ENCODE measurements at regions not wholly inside any gene's neighbourhood (a gene's known extent, or its start where the extent isn't known, plus 50 kb on each side); places are given as distances from the start of the nearest gene placed in this dataset.

DNA sequence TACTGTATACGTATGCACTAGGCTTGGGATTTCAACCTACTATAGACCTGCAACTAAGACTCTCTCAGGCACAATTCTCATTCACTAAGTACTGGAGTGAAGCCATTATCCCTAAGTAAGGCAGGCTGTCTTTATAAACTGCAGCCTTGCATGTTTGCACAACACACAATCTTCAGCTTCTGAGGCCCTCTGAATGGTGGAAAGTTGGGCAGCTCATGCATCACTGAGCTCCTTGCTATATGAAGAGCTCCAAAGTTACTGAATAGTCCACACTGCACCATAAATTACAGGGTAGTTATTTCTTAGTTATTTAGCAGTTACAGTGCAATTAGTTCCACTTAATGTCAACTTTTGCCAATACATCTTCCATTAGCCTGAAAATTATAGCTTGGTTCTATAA, 384.6 kb downstream of the BRINP1 start:
- DNase-seq, result no peak

DNA sequence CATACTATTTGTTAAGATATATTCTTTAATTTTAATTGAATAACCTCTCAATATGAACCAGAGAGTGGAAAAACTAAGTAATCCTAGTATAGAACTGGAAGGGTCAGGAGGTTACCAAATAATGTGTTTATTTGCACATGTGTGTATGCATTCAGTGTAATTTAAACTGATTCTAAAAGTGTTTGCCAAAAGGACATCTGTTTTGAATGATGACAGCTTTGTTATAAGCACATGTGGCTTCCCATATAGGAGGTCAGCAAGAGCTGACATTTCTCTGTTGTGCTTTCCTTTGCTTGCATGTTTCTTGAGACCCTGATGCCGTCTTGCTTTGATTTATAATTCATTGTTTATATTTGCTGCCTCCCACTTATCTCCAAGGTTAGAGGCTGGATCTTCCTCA, 383.4 kb downstream of the BRINP1 start:
- no peak for DNase-seq

DNA sequence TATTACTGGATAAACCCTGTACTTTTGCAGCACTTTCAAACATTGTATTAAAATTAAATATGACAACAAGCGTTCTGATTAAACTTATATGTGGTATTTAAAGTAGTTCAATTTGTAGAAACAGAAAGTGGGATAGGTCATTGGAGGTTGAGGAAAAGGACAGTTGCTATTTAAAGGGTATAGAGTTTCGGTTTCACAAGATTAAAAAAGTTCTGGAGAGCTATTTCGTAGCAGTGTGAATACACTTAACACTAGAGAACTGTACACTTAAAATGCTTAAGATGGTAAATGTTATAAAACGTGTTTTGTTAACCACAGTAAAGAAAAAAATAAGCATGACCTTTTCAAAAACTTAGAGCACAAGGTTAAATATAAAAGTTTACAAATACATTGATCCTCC, 382.1 kb downstream of the BRINP1 start:
- no peak for DNase-seq

DNA sequence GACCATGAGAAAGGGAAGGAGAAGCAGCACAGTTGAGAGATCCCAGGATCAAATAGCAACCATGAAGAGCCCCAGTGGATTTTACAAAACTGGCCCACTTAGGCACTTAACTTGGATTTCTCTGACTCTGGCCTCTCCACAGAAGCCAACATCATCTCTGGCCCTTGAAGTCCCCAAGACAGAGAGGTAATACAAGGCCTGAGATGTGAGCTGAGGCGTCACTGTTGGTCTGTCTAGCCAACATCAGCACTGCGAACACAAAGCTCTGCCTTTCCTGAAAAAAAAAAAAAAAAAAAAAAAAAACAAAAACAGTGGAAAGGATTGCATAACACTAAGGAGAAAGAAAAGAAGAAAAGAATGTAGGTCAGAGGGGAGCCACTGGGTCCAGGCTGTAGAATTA, 378.3 kb downstream of the BRINP1 start:
- no peak for DNase-seq

DNA sequence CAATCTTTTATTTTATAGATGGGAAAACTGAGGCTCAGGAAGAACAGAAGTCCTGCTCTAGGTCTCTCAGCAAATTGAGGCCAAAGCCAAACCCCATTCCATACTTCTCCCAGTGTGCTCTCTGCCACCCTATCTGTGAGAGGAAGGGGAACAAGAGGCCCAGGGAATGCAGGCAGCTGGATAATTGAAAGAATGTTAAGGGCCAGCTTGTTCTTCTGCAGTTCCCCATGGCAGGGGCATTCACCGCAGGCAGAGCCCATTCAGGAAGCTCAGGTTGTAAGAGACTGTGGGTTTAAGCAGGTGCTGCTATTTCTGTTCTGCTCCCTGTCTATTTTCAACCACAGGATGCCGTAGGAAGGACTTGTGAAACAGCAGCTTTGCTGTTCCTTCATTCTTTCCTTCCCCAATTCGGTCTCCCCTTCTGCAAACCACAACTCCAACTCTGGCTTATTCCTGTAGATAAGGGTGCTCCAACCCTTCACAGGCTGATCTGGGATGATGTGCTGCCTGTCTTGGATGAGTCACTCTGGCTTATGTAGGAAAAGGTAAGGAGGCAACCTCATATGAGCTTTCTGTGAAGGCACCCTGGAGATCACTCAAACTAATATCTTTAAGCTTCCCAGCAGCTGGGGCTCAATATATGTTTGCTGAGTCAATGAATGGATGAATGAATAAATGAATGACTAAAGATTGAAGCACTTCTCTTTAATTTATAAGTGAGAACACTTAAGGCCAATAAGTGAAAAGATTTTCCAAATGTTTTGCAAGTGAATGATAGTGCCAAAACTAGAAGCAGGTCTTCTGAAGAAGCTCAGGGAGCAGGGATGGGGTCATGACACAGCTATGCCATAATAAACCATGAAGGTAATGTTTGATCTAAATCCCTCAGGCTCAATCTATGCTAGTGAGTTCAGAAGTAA, 377.6 kb downstream of the BRINP1 start:
- no peak for DNase-seq

DNA sequence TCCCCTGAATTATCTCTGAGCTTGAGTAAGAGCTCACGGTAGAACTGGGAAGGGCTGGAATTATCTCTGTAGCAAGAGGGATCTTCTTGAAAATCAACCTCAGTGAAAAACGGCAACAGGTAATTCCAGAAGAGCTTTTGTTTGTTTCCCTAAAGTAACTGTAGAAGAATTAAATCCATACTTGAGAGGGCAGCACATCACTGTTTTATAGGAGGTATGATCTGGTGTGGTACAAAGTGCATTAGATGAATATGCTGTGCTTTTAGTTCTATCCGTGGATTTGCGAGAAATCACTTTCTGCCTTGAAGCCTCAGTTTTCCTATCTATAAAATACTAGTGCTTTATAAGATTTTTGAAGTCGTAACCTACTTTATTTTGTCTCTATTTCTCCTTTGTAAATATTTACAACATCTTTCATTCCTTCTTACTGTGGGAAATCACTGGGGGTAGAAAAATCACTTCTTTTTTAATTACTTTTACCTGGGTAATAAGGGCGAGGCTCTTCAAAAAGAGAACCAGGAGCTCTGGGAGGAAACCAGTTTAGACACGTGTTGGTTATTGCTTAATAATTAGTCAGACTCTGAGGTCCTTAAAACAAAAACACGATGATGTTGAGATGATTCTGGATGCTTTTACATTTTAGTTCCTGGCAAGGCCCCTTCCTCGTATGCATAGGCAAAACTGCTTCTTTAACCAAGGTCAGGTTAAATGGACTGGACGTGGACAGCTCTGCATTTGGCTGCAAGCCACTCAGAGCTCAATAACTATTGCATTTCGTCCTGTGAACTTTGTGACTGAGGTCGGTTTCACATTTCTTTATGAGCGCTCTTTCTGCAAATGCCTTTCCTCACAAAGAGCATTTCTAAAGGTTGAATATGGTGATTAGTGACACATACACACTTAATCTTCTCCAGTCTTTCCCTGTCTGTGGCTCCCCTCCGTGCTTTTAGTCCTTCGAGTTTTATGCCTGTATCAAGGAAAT, 376.1 kb downstream of the BRINP1 start:
- DNase-seq, result no peak

DNA sequence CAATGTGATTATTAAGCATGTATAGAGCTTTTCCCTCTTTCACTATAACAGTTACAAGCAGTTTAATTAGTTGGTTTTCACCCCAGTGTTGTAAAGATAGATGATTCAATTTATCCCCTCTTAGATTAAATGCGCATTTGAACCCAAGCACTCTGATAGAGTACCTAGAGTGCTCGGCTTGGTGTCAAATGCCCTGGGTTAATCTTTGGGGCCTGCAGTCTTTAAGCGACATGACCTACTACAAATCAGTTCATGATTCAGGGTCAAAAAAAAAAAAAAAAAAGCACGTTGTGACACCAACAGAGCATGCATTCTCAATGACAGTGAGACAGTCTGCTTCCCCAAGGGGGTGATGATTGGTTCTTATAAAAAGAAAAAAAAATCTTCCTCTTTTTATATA, 375.3 kb downstream of the BRINP1 start:
- no peak for DNase-seq

DNA sequence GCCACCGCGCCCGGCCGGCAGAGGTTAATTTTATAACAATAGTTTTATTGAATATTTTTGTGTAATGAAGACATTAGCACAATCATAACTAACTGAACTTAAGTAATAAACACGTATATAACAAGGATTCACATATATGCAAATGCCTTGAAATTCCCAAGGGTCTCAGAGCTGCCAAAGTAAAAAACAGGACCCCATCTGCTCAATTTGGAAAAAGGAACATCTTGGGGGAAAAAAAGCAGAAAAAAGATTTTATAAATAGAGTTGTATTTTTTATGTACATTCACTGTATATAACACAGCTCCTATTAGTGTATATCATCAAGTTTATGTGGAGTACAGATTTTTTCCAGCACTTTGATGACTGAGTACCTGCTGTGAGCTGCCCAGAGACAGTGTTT, 366.7 kb downstream of the BRINP1 start:
- DNase-seq, result no peak

DNA sequence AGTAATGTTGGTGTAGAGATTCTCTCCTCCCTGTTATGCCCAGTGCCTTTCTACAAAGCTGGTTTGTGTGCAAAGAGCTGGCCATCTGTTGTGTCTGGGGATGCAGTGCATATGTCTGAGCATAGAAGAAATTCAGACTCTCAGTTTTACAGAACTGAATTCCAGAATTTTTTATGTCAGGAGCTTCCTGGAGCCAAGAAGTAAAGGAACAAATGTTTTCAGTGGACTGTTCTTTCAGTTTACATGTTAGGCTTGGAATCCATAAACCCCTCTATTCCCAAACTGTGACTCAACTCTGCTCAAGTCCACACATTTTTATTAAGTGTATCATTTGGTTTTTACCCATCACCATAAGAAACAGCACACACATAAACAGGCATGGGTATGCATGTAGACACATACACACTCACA, 366.0 kb downstream of the BRINP1 start:
- DNase-seq, result no peak

DNA sequence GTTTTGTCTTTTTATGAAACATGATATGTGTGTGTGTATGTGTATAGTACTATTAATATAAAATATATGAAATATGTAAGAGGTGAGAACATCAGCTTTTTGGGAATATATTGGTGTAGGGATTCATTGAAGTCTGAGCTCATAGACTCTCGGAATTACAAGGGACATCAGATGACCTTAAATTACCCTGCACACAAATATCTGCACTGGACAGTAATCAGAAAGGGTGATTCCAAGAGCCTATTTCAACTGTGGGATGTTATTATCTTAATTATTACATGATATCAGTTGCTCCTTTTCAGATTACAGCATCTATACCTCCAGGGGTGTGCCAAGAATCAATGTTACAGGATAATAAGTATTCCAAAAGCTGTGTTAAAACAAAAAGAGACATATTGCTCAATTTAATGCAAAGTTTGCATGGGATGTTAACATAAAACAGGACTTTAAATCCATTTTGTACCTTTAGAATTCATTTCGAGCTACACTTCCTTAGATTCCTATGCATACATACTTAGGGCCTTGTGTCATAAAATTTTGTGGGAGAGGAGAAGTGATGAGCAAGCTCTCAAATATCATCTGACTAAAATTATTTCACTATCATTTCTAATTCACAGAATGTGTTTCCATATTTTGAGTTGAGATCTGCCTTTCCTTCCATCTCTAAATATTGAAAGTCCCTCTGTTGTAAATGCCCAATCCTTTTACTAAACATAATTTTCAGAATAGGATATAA, 365.2 kb downstream of the BRINP1 start:
- no peak for DNase-seq

DNA sequence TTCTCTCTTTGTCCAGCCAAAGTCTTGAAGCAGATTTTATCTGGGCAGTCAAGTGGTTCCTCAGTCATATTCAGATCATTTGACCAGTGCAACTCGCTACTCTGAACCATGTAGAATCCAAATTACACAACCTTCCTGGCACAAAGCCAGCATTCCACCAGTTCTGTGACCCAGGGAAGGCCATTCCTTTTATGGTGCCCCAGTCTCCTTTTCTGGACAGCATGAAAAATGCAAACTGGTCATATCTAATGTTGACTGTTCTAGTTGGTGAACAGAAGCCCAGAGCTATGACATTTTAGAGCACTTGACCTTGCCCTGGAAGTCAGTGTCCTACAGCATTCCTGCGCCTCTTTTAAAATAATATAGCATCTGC, 364.6 kb downstream of the BRINP1 start:
- DNase-seq, result no peak

DNA sequence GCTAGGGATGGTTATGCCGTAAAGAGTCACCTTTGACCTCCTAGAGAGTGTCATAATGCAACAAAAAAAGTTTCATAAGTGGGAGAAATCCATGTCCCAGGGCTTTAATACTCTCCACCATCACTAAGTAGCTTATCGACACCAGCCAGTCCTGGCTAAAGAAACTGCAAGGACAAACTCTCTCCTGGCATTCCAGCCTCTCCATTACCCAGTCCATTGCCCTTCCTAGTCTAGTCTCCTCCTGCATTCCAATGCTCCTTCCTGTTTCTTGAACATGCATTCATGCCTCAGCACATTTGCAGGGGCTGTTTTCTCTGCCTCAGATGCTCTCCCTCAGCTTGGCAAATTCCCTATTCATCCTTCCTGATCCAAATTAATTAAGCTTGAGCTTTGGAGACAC, 364.1 kb downstream of the BRINP1 start:
- no peak for DNase-seq

DNA sequence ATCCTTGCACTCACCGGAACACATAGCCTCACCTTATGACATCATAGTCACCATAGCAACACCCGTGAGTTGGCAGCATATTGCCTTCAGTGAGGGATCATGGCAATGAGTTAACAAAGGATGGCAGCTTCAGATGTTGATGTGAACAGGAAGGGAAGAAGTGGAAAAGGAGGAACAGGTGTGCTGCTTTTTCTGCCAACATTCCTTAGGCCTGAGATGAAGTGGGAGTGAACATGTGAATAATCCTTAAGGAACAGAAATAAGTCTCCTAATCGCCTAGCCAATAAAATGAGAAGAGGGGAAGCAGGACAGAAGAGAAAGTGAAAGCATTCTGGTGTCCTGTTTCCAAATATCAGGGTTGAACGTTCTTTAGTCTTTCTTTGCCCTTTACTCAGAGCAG, 360.0 kb downstream of the BRINP1 start:
- no peak for DNase-seq

DNA sequence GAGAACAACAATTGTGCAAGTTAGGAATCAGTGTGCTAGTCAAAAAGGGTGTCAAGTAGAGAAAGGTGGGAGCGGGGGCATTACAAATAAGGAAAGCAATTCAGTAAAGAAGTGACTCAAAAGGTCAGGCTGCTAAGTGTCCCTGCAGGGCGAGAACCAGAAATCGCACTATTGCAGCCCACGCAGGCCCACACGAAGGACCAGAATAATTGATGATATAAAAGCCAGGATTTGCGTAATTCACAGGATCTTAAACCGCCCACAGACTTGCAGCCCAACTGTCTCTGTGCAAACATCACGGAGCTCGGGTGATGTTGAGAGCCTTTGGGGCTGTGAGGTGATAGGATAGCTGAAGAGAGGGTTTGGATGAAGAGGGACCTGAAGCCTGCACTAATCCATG, 349.0 kb downstream of the BRINP1 start:
- DNase-seq, result no peak

DNA sequence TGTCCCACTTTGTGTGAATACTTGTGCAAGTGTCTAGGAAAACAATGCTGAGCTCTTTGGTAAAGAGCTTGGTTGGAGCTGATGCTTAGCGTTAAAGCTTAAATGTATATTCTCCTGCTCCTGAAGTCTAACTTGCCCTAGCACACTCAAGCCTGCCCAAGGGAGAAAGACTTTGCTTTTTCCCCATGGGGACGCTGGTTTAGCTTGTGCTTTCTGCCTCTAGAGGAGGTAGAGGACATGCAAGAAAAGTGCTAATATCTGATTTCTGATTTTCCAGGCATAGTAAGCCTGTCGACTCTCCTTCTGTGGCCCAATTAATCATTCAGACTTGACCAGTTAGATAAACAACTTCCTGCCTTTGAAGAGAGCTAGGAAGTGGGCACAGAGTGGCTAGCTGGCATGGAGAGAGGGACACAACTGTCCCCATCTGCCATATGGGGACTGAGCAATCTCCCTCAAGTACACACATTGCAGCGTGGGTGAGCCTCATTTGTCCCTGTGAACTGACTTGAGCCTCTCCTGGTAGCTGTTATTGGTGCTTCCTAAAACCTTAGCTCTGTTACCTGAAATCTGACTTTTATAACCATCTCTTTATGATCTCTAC, 348.4 kb downstream of the BRINP1 start:
- no peak for DNase-seq

DNA sequence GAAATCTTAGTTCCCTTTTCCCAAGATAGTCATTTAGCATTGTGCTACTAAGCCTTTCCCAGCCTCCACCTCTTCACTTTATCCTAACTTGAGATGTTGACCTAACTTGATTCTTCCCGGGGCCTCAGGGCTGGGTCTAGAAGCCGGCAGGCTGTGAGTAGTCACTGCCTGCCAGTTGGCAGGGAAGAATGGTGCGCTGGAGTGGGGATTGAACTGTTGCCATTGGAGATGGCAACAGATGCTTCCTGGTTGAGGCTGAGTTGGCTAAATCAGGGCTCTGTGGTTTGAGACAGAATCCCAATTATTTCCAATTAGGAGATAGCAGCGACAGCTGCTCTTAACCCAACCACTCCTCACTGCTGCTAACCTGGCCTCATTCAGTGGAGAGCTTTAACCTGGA, 343.1 kb downstream of the BRINP1 start:
- no peak for DNase-seq

DNA sequence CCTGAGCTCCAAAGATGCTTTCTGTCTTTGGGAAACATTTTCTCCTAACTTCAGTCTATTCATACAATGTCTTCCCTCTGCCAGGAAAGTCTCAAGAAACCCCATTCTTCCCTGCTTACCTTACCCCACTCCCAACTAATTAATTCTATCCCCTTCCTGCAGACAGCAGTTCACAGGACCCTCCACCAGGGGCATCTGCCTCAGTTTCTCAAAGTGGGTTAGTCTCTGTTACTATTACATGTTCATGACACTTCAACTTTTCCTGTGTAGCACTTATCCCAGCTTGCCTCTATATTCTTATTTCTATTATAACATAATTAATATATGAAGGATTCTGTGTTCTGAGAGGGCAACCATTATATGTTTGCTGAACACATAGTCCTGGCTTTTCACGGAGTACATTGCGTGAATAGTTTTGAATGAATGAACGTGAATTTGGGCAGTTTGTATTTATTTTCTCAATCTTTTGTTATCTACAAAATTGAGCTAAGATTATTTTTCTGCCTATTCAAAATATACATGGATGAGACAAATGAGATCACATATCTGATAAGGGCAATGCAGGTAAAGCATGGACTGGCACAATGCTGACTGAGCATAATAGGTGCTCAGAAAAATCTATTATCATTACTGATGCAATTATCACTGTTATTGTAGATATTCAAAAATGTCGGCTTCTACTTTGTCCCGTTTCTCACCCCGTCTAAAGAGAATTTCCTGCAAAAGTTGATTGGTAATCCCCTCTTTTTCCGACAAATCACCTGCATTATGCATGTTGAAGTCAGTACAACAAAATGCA, 341.1 kb downstream of the BRINP1 start:
- no peak for DNase-seq

DNA sequence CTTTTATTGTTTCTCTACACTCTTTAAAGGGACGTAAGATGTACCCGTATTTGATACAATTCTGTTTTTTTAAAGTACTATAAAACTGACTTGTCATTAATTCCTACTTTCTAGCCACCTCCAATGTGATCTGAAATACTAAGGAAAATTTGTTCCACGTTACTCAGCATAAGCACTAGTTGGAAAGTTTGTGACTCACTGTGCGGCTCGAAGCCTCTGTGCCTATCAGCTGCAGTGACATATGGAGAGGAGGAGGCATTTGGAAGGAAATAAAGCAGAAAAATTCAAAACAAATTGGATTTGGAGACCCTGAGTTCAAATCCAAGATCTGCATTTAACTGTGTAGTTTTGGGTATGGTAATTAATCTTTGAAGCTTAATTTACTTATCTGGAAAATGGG, 339.3 kb downstream of the BRINP1 start:
- no peak for DNase-seq

DNA sequence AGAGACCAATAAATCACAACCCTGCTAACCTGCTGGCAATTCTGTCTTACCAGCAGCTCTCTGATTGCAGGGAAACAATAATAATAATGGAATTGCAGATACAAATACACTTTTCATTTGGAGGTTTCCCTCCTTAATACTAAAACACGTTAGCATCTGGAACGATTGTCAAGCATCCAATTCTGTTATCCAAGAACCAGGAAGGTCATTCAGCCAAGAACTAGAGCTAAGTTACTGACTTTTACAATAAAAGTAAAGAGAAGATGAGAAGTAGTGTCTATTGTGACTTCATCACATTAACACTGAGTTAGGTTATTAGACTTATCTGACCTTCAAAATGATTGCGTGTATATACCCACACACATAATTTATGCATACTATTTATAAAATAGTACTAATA, 335.6 kb downstream of the BRINP1 start:
- no peak for DNase-seq

DNA sequence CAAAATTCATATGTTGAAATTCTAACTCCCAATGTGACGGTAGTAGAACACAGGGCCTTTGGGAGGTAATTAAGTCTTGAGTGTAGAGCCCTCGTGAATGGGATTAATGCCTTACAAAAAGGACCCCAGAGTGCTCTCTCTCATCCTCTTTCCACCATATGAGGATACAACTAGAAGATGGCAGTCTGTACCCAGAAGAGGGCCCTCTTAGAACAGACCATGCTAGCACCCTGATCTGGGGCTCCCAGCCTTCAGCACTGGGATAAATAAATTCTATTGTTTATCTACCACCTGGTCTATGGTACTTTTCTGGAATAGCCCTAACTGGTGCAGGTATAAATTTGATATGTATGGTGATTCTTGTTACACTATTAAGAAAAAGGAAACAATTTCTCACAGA, 332.3 kb downstream of the BRINP1 start:
- DNase-seq, result no peak

DNA sequence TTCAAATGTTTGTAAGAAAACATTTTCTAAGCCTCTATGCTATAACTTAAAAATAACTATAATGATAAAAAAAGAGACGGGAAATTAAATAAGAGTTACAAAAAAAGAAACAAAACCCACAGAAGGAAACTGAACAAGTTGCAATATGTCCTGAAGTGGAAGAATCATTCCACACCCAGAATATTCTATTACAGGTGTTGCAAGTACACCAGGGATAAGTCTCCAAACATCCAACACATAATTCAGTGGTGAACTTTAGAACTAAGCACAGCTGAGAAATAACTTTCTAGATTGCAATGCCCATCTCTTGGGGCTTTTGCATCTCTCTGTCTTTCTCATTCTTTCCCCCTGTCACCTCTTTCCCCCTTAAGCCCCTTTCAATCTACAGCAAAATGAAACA, 325.2 kb downstream of the BRINP1 start:
- DNase-seq, result no peak

DNA sequence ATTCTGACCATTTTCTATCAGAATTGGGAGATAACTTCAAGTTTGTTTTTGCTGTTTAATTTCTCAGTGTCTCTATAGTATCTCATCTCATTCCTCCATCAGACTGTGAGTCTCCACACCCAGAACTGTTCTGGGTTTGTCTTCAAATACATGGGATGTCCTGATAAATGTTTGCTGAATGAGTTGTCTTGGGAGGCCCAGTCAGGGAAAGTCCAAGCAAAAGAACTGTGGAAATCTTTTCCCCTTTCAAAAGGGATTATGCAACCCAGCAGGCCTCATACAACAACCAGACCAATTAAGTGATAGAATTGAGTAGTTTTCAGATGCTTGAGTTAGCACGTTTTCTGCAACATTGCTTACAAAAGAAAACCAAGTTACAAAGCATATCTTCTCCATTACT, 324.4 kb downstream of the BRINP1 start:
- no peak for DNase-seq
